ENCODE measurements at regions not wholly inside any gene's neighbourhood (a gene's known extent, or its start where the extent isn't known, plus 50 kb on each side); places are given as distances from the start of the nearest gene placed in this dataset.

DNA sequence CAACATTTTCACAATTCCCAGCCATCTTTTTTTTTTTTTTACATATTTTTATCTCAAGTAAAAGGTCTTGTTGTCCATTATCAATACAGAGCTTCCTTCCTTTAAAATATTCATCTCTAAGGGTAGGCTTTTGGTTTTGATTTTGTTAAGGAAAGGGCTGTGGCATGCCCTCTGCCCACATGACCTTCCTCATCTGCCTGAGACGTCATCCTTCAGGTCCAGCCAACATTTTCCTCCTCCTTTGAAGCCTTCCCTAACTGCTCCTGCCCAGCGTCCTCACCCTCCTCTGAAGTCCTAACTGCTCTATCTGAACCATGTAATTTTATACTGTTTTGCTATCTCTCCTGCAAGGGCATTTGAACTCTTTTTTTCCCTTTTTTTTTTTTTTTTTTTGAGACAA lies 73.9 kb upstream of the TGM3 start:
- TF ChIP-seq RFX5 (IDR thresholded peaks at IDR 0.05) = no peak
- TF ChIP-seq JUNB (IDR thresholded peaks at IDR 0.05) = no peak

Data from A549 (cell line).